ENCODE measurements at regions not wholly inside any gene's neighbourhood (a gene's known extent, or its start where the extent isn't known, plus 50 kb on each side); places are given as distances from the start of the nearest gene placed in this dataset.

- H3K4me1 ChIP-seq (ENCODE audit: control insufficient read depth, extremely low read depth, insufficient read depth, low read length) = no peaks in the 10 kb centered on the region
- H3K9me3 ChIP-seq (ENCODE audit: control insufficient read depth, low read depth, low read length) = no peaks in the 10 kb centered on the region
- no peak overlapping the region for H3K4me3 ChIP-seq (ENCODE audit: control insufficient read depth in 2 of 3, extremely low read depth in 1 of 3, insufficient read depth in 2 of 3, low read depth in 1 of 3, low read length in 3 of 3)
- no peak overlapping the region for H3K27ac ChIP-seq (ENCODE audit: control insufficient read depth, insufficient read depth, low read length)
- H3K9me1 ChIP-seq (ENCODE audit: control insufficient read depth, extremely low read depth, insufficient read depth, low read length) = no peaks in the 10 kb centered on the region
- H2AFZ ChIP-seq (ENCODE audit: control insufficient read depth, low read length) = no peak overlapping the region
- dilution Hi-C loops (cut with MboI; ENCODE audit: extremely low pct_ligation_motif_present, low sequenced_read_pairs) = no loop called here
- TF ChIP-seq CTCF (optimal IDR thresholded peaks at IDR 0.05 in 1 of 3, IDR thresholded peaks at IDR 0.05 in 1 of 3, conservative IDR thresholded peaks at IDR 0.05 in 1 of 3; ENCODE audit: extremely low read depth in 1 of 3, insufficient read depth in 2 of 3, low read length in 3 of 3) (no peak), EZH2 (IDR thresholded peaks at IDR 0.05; ENCODE audit: low read length) (no peak)
- DNase-seq (ENCODE audit: low read depth, low spot score) (no peak), FAIRE-seq (no peak)
- no peaks in the 10 kb centered on the region for H3K36me3 ChIP-seq (ENCODE audit: control insufficient read depth in 2 of 2, extremely low read depth in 1 of 2, insufficient read depth in 2 of 2, low read length in 2 of 2)
- no peaks in the 10 kb centered on the region for H4K20me1 ChIP-seq (ENCODE audit: control insufficient read depth, extremely low read depth, insufficient read depth, low read length)
- H3K27me3 ChIP-seq (ENCODE audit: control insufficient read depth, extremely low read depth, insufficient read depth, low read length) = peaks cover 2% of the 10 kb centered on the region
- H3K79me2 ChIP-seq (ENCODE audit: control insufficient read depth, insufficient read depth, low read length) = no peaks in the 10 kb centered on the region
- no peak overlapping the region for H3K4me2 ChIP-seq (ENCODE audit: control insufficient read depth, extremely low read depth, insufficient read depth, low read depth, low read length)
- H3K9ac ChIP-seq (ENCODE audit: control insufficient read depth, extremely low read depth, insufficient read depth, low read length) = no peak overlapping the region
Measured at GRCh38 chrX:9188117-9188516, 154.2 kb upstream of the FAM9B start.

- no peak overlapping the region for H3K9ac ChIP-seq (ENCODE audit: control insufficient read depth, extremely low read depth, insufficient read depth, low read length)
- H3K4me1 ChIP-seq (ENCODE audit: control insufficient read depth, extremely low read depth, insufficient read depth, low read length) = no peaks in the 10 kb centered on the region
- no peaks in the 10 kb centered on the region for H3K36me3 ChIP-seq (ENCODE audit: control insufficient read depth in 2 of 2, extremely low read depth in 1 of 2, insufficient read depth in 2 of 2, low read length in 2 of 2)
- H3K9me1 ChIP-seq (ENCODE audit: control insufficient read depth, extremely low read depth, insufficient read depth, low read length) = no peaks in the 10 kb centered on the region
- H2AFZ ChIP-seq (ENCODE audit: control insufficient read depth, low read length) = no peak overlapping the region
- no peak overlapping the region for H3K4me3 ChIP-seq (ENCODE audit: control insufficient read depth in 2 of 3, extremely low read depth in 1 of 3, insufficient read depth in 2 of 3, low read depth in 1 of 3, low read length in 3 of 3)
- H3K79me2 ChIP-seq (ENCODE audit: control insufficient read depth, insufficient read depth, low read length) = no peaks in the 10 kb centered on the region
- H3K9me3 ChIP-seq (ENCODE audit: control insufficient read depth, low read depth, low read length) = no peaks in the 10 kb centered on the region
- no peak overlapping the region for H3K4me2 ChIP-seq (ENCODE audit: control insufficient read depth, extremely low read depth, insufficient read depth, low read depth, low read length)
- DNase-seq (ENCODE audit: low read depth, low spot score) = no peak
- no peak for FAIRE-seq
- H3K27me3 ChIP-seq (ENCODE audit: control insufficient read depth, extremely low read depth, insufficient read depth, low read length) = peaks cover 2% of the 10 kb centered on the region
- TF ChIP-seq CTCF (optimal IDR thresholded peaks at IDR 0.05 in 1 of 3, IDR thresholded peaks at IDR 0.05 in 1 of 3, conservative IDR thresholded peaks at IDR 0.05 in 1 of 3; ENCODE audit: extremely low read depth in 1 of 3, insufficient read depth in 2 of 3, low read length in 3 of 3) (no peak), EZH2 (IDR thresholded peaks at IDR 0.05; ENCODE audit: low read length) (no peak)
- H3K27ac ChIP-seq (ENCODE audit: control insufficient read depth, insufficient read depth, low read length) = no peak overlapping the region
- dilution Hi-C loops (cut with MboI; ENCODE audit: extremely low pct_ligation_motif_present, low sequenced_read_pairs) = no loop called here
- H4K20me1 ChIP-seq (ENCODE audit: control insufficient read depth, extremely low read depth, insufficient read depth, low read length) = no peaks in the 10 kb centered on the region
Measured at GRCh38 chrX:9189286-9189685, 155.4 kb upstream of the FAM9B start.

All from keratinocyte (primary cell).